ENCODE measurements at regions not wholly inside any gene's neighbourhood (a gene's known extent, or its start where the extent isn't known, plus 50 kb on each side); places are given as distances from the start of the nearest gene placed in this dataset.

- no peak for TF ChIP-seq CTCF (conservative IDR thresholded peaks at IDR 0.05 in 1 of 2, IDR thresholded peaks at IDR 0.05 in 1 of 2; ENCODE audit: extremely low read depth in 1 of 2, insufficient read depth in 1 of 2, low read depth in 1 of 2, low read length in 2 of 2)
- no peak for TF ChIP-seq EZH2 (IDR thresholded peaks at IDR 0.05; ENCODE audit: borderline replicate concordance, low read length)
Measured at GRCh38 chr14:84783511-84783910, 746.4 kb upstream of the FLRT2 start.

Data from mammary epithelial cell (primary cell).